Panc1 (cell line): ENCODE measurements at regions not wholly inside any gene's neighbourhood (a gene's known extent, or its start where the extent isn't known, plus 50 kb on each side); places are given as distances from the start of the nearest gene placed in this dataset.

Experiments
- ATAC-seq: fragments of 200-7000 bp; cut with Tn5 transposase; 2 replicates; pipeline ENCODE4 v1.9.1; 2020; ENCODE audit warnings: mild to moderate bottlenecking, moderate library complexity
- BruUV-seq: library from RNA; stranded (reverse); fragments of 400-500 nt; replicated peaks from 2 replicates; lab custom pipeline; 2021; lab: Mats Ljungman, UMichigan
- CTCF ChIA-PET: fragments of 300-600 bp; sonication (Branson Sonifier 250); formaldehyde crosslinking; loops from one replicate; lab custom pipeline; 2022; ENCODE audit warnings: antibody characterized with exemption; lab: Charles Lee
- POLR2A ChIA-PET: fragments of 300-600 bp; sonication (Branson Sonifier 250); formaldehyde crosslinking; loops from one replicate; lab custom pipeline; 2022; ENCODE audit warnings: antibody characterized with exemption; lab: Charles Lee
- DNase-seq: peaks from one replicate; pipeline ENCODE4 v3.0.0-alpha.2; 2010; ENCODE audit warnings: low read depth, low spot score
- H3K27ac ChIP-seq: 2 replicates; pipeline ENCODE4 v1.5.1; 2011; ENCODE audit warnings: mild to moderate bottlenecking, low read length, inconsistent platforms
- H3K27me3 ChIP-seq: fragments of 200-500 bp; sonication (Bioruptor generic); 2 replicates; pipeline ENCODE4 v1.6.0; 2014; ENCODE audit warnings: low read length, inconsistent platforms; ENCODE audit not compliant: control insufficient read depth, insufficient read depth
- H3K36me3 ChIP-seq: fragments of 200-500 bp; sonication (Bioruptor generic); 2 replicates; pipeline ENCODE4 v1.5.1; 2014; ENCODE audit warnings: inconsistent platforms, mild to moderate bottlenecking, low read length, moderate library complexity; ENCODE audit not compliant: control insufficient read depth, insufficient read depth
- H3K4me1 ChIP-seq: 2 replicates; pipeline ENCODE4 v1.5.1; 2011; ENCODE audit warnings: inconsistent platforms, mild to moderate bottlenecking, low read length, moderate library complexity; ENCODE audit not compliant: control insufficient read depth, insufficient read depth
- H3K4me3 ChIP-seq, 2 experiments: 2 replicates each; pipeline ENCODE4 v1.5.1; 2011 to 2012; ENCODE audit warnings: low read depth in 2 of 2, low read length in 2 of 2, mild to moderate bottlenecking in 2 of 2, inconsistent platforms in 1 of 2, moderate library complexity in 1 of 2
- H3K9me3 ChIP-seq: fragments of 200-500 bp; sonication (Bioruptor generic); 2 replicates; pipeline ENCODE4 v1.5.1; 2014; ENCODE audit warnings: low read depth, mild to moderate bottlenecking, inconsistent platforms, low read length, moderate library complexity; ENCODE audit not compliant: control insufficient read depth, insufficient read depth
- CTCF ChIP-seq: fragments of 450-650 bp; IDR thresholded peaks from 2 replicates; pipeline ENCODE4 v1.5.1; 2017; ENCODE audit warnings: mild to moderate bottlenecking
- POLR2AphosphoS5 ChIP-seq: IDR thresholded peaks from 2 replicates; pipeline ENCODE4 v1.6.1; 2012; ENCODE audit warnings: mild to moderate bottlenecking, low read depth, low read length, moderate library complexity
- REST ChIP-seq, 2 experiments: IDR thresholded peaks; 2 replicates each; pipeline ENCODE4 v1.6.1; 2011 to 2012; ENCODE audit warnings: low read depth in 2 of 2, control low read depth in 1 of 2, low read length in 1 of 2, mild to moderate bottlenecking in 1 of 2, moderate library complexity in 1 of 2; ENCODE audit not compliant: insufficient read depth in 1 of 2
- SIN3A ChIP-seq: IDR thresholded peaks from 2 replicates; pipeline ENCODE4 v1.6.1; 2012; ENCODE audit warnings: low read depth, mild to moderate bottlenecking, low read length, moderate library complexity, borderline replicate concordance; ENCODE audit not compliant: insufficient read depth
- TCF7L2 ChIP-seq: IDR thresholded peaks from 2 replicates; pipeline ENCODE4 v1.6.1; 2011; ENCODE audit warnings: mild to moderate bottlenecking, low read depth, low read length, inconsistent platforms
- in situ Hi-C: cut with HindIII; loops from 2 replicates; pipeline ENCODE4 v1.10.0; 2016; ENCODE audit warnings: low sequenced_read_pairs, low pct_unique_long_range_greater_than_20kb
- intact Hi-C: fragments of 100-400 bp; cut with micrococcal nuclease; formaldehyde crosslinking; loops from one replicate; pipeline ENCODE4 v1.10.0; 2022; ENCODE audit not compliant: unreplicated experiment

GRCh38 chr17:34493917-34494316 is 85.5 kb upstream of the TMEM132E start:
- intact Hi-C loops (no loop called here), in situ Hi-C loops (no loop called here)
- TF ChIP-seq SIN3A (no peak), REST (IDR thresholded peaks at IDR 0.05; ENCODE audit: insufficient read depth in 1 of 2, low read depth in 2 of 2, low read length in 1 of 2) (no peak), POLR2AphosphoS5 (no peak), TCF7L2 (no peak), CTCF (no peak)
- H3K27me3 ChIP-seq = no peaks in the 10 kb centered on the region; the same call in 1 of the 2 replicates
- CTCF ChIA-PET = no interaction called here
- H3K27ac ChIP-seq = no peak overlapping the region
- H3K4me1 ChIP-seq = 0 out of 2 replicates have a peak, but pooled peaks cover 3% of the 10 kb centered on the region
- no peaks in the 10 kb centered on the region for H3K36me3 ChIP-seq
- no peaks in the 10 kb centered on the region for H3K9me3 ChIP-seq
- no peak for ATAC-seq
- BruUV-seq = no TSS peak
- POLR2A ChIA-PET = no interaction called here
- no peak overlapping the region for H3K4me3 ChIP-seq
- no peak for DNase-seq

- no TSS peak for BruUV-seq
- ATAC-seq = peak; percentile 58; the same call in 1 of the 2 replicates
Observed at GRCh38 chr17:34487626-34488025, 91.8 kb upstream of the TMEM132E start.

More at GRCh38 chr17:34487626-34488025, 91.8 kb upstream of the TMEM132E start:
- no peak for DNase-seq
- intact Hi-C loops (no loop called here), in situ Hi-C loops (no loop called here)
- CTCF ChIA-PET = interaction anchor here (1.2 kb wide), 1 partner anchor 55 kb away, joined by 4 read pairs; no protein-coding TSS in a partner anchor
- H3K4me1 ChIP-seq = 0 out of 2 replicates have a peak, but pooled peaks cover 3% of the 10 kb centered on the region
- no peaks in the 10 kb centered on the region for H3K36me3 ChIP-seq
- no peak overlapping the region for H3K27ac ChIP-seq
- no peak for TF ChIP-seq SIN3A
- no peak for TF ChIP-seq CTCF
- TF ChIP-seq POLR2AphosphoS5 = no peak
- TF ChIP-seq TCF7L2 = no peak
- TF ChIP-seq REST (IDR thresholded peaks at IDR 0.05; ENCODE audit: insufficient read depth in 1 of 2, low read depth in 2 of 2, low read length in 1 of 2) = no peak
- H3K9me3 ChIP-seq = no peaks in the 10 kb centered on the region
- H3K4me3 ChIP-seq = no peak overlapping the region
- POLR2A ChIA-PET = no interaction called here
- H3K27me3 ChIP-seq = no peaks in the 10 kb centered on the region; the same call in 1 of the 2 replicates
